ENCODE measurements at regions not wholly inside any gene's neighbourhood (a gene's known extent, or its start where the extent isn't known, plus 50 kb on each side); places are given as distances from the start of the nearest gene placed in this dataset.

DNA sequence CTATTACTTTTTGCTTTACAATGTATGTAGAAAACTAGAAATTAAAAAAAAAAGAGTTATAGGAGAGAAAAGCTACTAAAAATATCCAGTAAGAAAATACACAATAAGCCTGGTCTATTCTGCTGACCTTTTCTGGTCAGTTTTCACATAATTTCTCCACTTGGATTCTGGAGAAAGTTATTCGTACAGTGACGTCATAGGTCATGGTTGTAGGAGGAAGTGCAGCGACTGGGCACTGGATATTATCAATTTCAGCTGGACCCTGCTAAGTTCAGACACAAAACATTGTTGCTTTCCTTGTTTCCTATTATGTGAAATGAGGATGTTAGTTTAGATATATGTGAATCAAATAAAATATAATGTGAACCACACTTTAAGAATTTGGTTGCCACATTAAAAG, 201.2 kb downstream of the MTRR start:
- H3K9ac ChIP-seq (ENCODE audit: low read length): no peak overlapping the region
- no peak overlapping the region for H3K4me2 ChIP-seq (ENCODE audit: low read length)
- ChIA-PET POLR2A (no interaction called here), CTCF (no interaction called here), RAD21 (ENCODE audit: low non-redundant PET in 1 of 2, low total read pairs in 2 of 2, uncharacterized antibody in 2 of 2, unreplicated experiment in 2 of 2) (no interaction called here)
- H3K27ac ChIP-seq (ENCODE audit: low read depth, low read length): no peak overlapping the region
- H2AFZ ChIP-seq (ENCODE audit: low read depth, low read length, poor library complexity, severe bottlenecking): no peak overlapping the region
- H3K9me2 ChIP-seq (ENCODE audit: insufficient read depth): no peaks in the 10 kb centered on the region
- no peak overlapping the region for H3K4me3 ChIP-seq (replicated peaks in 1 of 2; ENCODE audit: low read depth in 1 of 2, low read length in 2 of 2)
- BruUV-seq (replicated peaks): no TSS peak
- no peaks in the 10 kb centered on the region; a peak in 1 of 4 replicates for H3K9me3 ChIP-seq (ENCODE audit: control insufficient read depth in 1 of 2, insufficient read depth in 1 of 2, low read depth in 1 of 2, low read length in 2 of 2)
- DNase-seq (ENCODE audit: low read depth, low spot score) (no peak), ATAC-seq (no peak)
- intact Hi-C loops (cut with micrococcal nuclease): no loop called here
- H3K4me1 ChIP-seq (ENCODE audit: control insufficient read depth in 1 of 2, insufficient read depth in 2 of 2, low read length in 2 of 2): no peaks in the 10 kb centered on the region
- TF ChIP-seq, protein P1, sequence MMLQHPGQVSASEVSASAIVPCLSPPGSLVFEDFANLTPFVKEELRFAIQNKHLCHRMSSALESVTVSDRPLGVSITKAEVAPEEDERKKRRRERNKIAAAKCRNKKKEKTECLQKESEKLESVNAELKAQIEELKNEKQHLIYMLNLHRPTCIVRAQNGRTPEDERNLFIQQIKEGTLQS (IDR thresholded peaks at IDR 0.05): no peak
- TF ChIP-seq EGR1 (IDR thresholded peaks at IDR 0.05; ENCODE audit: low read depth) (no peak), ZNF274 (IDR thresholded peaks at IDR 0.05; ENCODE audit: low read depth, low read length) (no peak), CBX3 (IDR thresholded peaks at IDR 0.05; ENCODE audit: low read depth) (no peak), ZFX (IDR thresholded peaks at IDR 0.05) (no peak), SRF (IDR thresholded peaks at IDR 0.05; ENCODE audit: low read depth) (no peak), CEBPB (IDR thresholded peaks at IDR 0.05; ENCODE audit: low read depth) (no peak), FOSL1 (IDR thresholded peaks at IDR 0.05; ENCODE audit: low read depth) (no peak), YY1 (IDR thresholded peaks at IDR 0.05; ENCODE audit: extremely low read depth, insufficient replicate concordance, low read depth, low read length) (no peak), JUND (IDR thresholded peaks at IDR 0.05) (no peak), TCF7L2 (IDR thresholded peaks at IDR 0.05; ENCODE audit: borderline replicate concordance, extremely low read depth, insufficient read depth, insufficient read length) (no peak)
- TF ChIP-seq, protein P2, sequence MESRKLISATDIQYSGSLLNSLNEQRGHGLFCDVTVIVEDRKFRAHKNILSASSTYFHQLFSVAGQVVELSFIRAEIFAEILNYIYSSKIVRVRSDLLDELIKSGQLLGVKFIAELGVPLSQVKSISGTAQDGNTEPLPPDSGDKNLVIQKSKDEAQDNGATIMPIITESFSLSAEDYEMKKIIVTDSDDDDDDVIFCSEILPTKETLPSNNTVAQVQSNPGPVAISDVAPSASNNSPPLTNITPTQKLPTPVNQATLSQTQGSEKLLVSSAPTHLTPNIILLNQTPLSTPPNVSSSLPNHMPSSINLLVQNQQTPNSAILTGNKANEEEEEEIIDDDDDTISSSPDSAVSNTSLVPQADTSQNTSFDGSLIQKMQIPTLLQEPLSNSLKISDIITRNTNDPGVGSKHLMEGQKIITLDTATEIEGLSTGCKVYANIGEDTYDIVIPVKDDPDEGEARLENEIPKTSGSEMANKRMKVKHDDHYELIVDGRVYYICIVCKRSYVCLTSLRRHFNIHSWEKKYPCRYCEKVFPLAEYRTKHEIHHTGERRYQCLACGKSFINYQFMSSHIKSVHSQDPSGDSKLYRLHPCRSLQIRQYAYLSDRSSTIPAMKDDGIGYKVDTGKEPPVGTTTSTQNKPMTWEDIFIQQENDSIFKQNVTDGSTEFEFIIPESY (IDR thresholded peaks at IDR 0.05; ENCODE audit: extremely low read depth, insufficient replicate concordance, low read length): no peak
- no peaks in the 10 kb centered on the region for H4K20me1 ChIP-seq (ENCODE audit: insufficient read depth)
- no peaks in the 10 kb centered on the region for H3K79me2 ChIP-seq (ENCODE audit: insufficient read depth, low read length)
- H3K27me3 ChIP-seq (ENCODE audit: insufficient read depth, low read length): no peaks in the 10 kb centered on the region
- no peaks in the 10 kb centered on the region for H3K36me3 ChIP-seq (ENCODE audit: control insufficient read depth in 1 of 2, insufficient read depth in 2 of 2, low read length in 2 of 2)
